OCI-LY3 (cell line): ENCODE measurements at regions not wholly inside any gene's neighbourhood (a gene's known extent, or its start where the extent isn't known, plus 50 kb on each side); places are given as distances from the start of the nearest gene placed in this dataset.

Experiments
- CTCF ChIP-seq: fragments of 200-600, 300-600 bp; sonication (generic); IDR thresholded peaks from 2 replicates; pipeline ENCODE4 v1.5.1; 2014; ENCODE audit warnings: antibody characterized with exemption, low read length, low read depth
- EZH2phosphoT487 ChIP-seq: fragments of 200-600 bp; shearing (Covaris generic); IDR thresholded peaks from 2 replicates; pipeline ENCODE4 v1.6.1; 2018; ENCODE audit warnings: antibody characterized with exemption, mixed run types, low read depth

DNA sequence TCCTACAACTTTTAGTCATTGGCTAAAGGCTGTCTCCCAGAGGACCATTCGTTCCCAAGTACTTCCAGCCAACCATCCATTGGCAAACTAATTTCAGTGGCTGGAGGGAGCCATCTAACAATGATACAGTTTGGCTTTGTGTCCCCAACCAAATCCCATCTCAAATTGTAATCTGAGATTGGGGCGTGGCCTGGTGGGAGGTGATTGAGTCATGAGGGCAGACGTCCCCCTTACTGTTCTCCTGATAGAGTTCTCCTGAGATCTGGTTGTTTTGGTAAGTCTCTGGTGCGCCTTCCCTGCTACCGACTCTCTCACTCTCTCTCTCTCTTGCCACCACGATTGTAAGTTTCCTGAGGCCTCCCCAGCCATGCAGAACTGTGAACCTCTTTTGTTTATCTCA lies 99.7 kb upstream of the FUT8 start:
- TF ChIP-seq CTCF, result no peak
- TF ChIP-seq EZH2phosphoT487, result no peak
